HG02763 (cell line): ENCODE measurements at regions not wholly inside any gene's neighbourhood (a gene's known extent, or its start where the extent isn't known, plus 50 kb on each side); places are given as distances from the start of the nearest gene placed in this dataset.
"Not testable (repeated sequence)": the region's sequence is repeated elsewhere in the genome, so short reads cannot be mapped to it uniquely, and the experiment has no call there.

ENCODE experiments used
- ATAC-seq: cut with Tn5 transposase; IDR thresholded peaks from one replicate; pipeline ENCODE4 v1.9.1; 2021; ENCODE audit warnings: mild to moderate bottlenecking, moderate library complexity; ENCODE audit not compliant: unreplicated experiment

DNA sequence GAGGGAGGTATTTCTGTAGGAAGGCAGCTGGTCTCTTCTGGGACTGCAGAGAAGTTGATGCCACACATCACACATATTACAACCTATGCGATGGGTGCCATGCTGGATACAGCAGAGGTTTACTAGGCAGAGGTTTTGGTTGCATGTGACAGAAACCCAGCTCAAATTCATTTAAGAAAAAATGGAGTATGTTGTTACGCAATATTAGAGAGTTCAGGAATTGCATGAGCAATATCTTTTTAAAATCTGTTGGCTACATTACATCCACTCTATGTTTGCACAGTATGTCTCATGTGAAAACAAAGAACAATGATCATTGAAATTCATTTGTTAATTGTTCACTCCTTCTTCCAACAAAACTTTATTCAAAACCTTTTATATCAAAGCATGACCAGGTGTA, 425.2 kb downstream of the RWDD3 start:
- no peak for ATAC-seq

- no peak for ATAC-seq
Measured at GRCh38 chr1:95659588-95659987, 425.6 kb downstream of the RWDD3 start.

- no peak for ATAC-seq
Measured at GRCh38 chr1:95660736-95661135, 426.7 kb downstream of the RWDD3 start.

DNA sequence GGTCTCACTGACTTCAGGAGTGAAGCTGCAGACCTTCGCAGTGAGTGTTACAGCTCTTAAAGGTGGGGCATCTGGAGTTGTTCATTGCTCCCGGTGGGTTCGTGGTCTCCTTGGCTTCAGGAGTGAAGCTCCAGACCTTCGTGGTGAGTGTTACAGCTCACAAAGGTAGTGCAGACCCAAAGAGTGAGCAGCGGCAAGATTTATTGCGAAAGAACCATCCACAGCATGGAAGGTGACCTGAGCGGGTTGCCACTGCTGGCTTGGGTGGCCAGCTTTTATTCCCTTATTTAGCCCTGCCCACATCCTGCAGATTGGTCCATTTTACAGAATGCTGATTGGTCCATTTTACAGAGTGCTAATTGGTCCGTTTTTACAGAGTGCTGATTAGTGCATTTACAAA, 429.5 kb downstream of the RWDD3 start:
- not testable (repeated sequence) for ATAC-seq

DNA sequence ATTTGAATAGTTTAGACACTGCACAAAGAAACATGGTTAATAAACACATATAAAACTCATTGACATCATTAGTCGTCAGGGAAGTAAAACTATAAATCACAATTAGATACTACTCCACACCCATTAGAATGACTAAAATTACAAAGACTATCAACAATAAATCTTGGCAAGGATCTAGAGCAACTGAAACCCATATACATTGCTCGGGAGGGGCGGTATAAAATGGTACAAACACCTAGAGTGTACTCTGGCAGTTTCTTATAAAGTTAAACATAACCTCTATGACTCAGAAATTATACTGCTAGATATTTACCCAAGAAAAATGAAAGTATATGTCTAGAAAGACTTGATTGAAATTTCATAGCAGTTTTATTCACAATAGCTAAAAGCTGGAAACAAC, 434.2 kb downstream of the RWDD3 start:
- no peak for ATAC-seq

DNA sequence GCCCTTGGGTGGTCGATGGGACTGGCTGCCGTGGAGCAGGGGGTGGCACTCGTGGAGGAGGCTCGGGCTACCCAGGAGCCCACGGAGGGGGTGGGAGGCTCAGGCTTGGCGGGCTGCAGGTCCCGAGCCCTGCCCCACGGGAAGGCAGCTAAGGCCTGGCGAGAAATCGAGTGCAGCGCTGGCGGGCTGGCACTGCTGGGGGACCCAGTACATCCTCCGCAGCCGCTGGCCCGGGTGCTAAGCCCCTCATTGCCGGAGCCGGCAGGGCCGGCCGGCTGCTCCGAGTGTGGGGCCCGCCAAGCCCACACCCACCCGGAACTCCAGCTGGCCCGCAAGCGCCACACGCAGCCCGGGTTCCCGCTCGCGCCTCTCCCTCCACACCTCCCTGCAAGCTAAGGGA, 435.6 kb downstream of the RWDD3 start:
- ATAC-seq = not testable (repeated sequence)

DNA sequence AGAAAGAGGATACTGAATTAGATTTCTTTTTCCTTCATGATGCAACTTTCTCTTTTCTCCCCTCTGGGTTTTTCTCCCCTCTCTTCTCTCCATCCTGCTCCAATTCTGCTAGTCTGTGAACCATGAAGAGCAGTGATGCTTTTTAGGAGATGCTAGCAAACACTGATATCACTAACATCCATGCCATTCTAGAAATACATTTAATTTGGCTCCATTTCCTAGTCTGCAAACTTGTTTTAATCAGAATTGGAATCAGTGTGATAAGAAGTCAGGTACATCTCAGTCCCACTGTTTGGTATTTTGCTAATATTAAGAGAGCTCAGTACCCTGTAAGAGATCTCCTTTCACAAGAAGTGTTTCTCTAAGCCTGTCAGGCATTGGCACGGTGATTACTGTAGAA, 437.1 kb downstream of the RWDD3 start:
- no peak for ATAC-seq

DNA sequence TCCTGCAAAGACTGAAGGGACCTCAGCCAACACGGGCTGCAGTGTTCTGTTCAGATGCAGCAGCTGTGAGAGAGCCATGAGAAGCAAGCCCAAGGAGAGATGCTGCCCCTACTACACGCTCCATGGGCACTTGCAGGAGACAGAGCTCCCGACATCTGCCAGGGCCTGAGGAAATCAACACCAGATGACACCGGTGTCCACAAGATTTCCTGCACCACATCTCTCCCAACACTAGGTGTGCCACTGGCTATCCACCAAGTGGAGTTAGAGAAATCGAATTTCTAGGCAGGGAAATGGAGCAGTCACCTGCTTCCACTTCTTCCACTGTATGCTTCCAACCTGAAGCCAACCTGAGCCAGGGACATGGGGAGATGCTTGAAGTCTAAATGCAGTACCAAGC, 445.3 kb downstream of the RWDD3 start:
- ATAC-seq = no peak

GRCh38 chr1:95685081-95685480, 451.1 kb downstream of the RWDD3 start:
- no peak for ATAC-seq

DNA sequence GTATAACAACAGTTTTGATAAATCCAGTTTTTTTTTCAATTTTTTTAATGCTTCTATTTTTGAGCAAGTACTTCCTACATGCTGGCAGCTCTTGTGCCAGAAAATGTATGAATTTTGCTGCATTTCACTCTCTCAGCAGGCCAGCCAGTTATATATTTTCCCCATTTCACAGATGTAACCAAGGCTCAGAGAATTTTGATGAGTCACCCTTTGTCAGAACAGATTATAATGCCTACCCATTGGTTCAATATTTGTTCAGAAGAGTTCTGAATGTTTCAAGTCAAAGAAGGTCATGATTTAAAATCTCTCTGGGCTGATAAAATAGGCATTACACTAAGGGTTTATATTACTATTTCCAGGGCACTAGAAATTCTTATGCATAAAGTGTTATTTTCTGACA, 452.2 kb downstream of the RWDD3 start:
- ATAC-seq = no peak

DNA sequence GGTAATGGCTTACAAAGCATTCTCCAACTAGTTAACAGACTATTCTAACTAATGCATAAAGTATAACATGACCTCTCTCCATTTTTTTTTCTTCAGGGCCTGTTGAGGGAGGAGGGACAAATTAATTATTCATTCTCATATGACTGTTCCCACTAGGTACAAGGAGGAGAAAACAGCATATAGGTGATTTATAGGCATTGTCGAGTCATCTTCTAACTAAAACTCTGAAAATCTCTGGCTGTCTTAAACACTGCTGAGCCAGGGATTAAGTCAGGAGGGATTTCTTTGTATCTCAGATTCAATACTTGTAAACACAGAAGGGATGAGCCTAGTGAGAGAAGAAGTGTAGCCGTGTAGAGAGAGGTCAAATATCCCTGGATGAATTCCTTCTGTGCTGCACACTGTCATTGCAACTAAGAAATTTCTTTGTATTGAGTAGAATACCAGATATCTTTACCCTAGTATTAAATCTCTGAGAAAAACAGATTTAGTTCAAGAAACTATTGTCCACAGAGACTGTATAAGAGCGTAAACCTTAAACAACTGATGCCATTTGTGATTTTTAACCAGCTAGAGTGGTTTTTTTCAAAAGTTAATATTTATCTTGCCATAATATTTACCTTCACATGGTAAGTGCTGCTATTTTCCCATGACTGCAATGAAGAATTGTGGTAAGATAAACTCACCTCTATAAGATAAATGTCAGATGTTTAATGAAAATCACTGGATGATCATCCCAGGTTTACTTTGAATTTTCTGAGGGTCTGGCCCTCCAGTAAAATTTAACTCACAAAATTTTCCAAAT, 465.3 kb downstream of the RWDD3 start:
- no peak for ATAC-seq

DNA sequence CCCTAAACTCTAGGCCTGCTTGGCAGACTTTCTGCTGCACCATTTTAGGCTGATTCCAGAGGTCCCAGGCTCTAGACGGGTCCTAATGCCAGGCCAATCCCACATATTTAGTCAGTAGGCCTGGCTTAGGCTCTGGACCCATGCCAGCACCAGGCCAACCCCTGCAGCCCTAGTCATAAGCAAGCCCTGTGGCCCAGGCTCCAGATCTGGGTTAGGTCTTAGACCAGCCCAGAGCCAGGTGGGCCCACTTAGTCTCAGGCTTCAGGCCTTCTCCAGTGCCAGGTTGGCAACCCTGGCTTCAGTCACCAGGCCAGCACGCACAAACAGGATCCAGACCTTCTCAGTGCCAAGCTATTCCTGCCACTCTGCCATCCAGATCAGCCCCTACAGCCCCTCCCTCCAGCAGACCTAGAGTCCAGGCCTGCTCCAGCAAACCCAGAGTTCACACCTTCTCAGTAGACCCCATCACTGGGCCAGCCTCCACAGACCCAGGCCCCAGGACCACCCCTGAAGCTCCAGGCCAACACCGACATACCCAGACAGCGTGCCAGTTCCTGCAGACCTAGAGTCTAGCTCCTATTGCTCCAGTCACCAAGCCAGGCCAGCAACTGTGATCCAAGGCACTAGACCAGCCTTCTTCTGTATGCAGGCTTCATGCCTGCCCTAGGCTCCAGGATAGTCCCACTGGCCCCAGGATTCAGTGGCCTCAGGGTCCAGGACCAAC, 467.6 kb downstream of the RWDD3 start:
- no peak for ATAC-seq

GRCh38 chr1:95703046-95703445, 469.0 kb downstream of the RWDD3 start:
- no peak for ATAC-seq

DNA sequence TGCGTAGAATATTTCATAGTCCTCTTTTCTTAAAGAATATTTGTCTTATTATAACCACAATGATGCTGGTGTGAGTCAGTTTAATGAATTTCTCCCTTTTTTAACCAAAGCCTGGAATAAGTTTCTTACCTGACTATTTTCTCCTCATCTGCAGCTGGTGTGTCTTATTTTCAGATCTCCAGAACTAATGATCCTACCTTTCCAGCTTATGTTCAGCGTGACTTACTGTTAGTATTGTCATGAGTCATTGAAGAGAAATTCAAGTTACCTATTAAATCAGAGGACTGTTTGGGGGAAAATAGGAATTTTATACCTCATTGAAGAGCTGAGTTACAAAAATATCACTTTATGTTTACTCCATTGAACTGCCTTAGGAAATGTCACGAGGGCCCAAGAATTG, 482.1 kb downstream of the RWDD3 start:
- ATAC-seq = no peak

GRCh38 chr1:95716550-95716949, 482.5 kb downstream of the RWDD3 start:
- no peak for ATAC-seq

- ATAC-seq = no peak
Measured at GRCh38 chr1:95723346-95723745, 489.3 kb downstream of the RWDD3 start.

DNA sequence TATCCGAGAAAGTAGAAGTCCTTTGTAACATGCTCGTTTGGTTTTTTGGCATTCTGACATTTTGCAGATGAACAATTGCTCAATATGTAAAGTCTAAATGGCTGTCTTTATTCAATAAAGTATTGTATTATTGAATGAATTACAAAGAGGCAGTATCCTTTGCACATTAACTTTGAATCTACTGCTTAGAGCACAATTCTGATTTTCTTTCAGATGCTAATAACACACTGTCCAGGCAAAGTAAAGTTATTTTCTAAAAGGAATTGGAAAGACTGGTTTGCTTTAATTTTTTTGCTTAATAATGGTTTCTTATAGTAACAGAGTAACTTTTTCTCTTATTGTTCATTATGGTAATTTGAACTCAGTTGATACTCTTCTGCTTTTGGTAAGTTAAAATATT, 494.8 kb downstream of the RWDD3 start:
- ATAC-seq = no peak

- ATAC-seq = no peak
Measured at GRCh38 chr1:95730986-95731385, 497.0 kb downstream of the RWDD3 start.

DNA sequence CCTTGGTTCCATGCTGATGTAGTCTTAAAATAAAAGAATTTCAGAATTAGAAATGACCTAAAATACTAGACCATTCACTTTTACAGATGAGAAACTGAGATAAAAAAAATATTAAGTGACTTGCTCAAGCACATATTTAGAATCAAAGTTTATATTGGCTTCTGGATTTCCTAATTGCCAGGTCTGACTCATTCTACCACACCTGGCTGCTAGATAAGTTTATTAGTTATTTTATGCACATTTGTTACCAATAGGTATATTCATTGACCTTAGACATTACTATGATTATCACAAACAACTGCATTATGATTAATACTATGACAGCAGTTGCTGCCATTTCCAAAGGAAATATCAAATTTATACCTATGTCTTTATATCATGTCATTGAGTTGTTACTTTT, 497.5 kb downstream of the RWDD3 start:
- ATAC-seq = no peak

DNA sequence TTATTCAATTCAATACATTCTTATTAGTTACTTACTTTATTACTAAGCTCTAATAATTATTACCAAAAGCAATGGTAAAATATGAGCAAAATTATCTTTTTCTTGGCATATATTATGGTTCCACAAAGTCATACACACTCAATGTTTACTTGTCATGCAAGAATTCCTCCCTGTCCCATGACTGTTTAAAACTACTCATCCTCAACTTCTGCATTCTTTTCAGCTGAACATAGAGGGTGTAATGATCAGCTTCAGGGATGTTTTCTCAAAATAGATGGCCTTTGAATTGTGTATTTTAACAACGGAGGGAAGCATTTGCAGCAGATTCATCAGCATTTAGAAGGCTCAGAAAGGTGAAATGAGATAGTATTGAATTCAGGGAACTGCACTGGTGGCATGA, 499.0 kb downstream of the RWDD3 start:
- ATAC-seq = no peak

- ATAC-seq = no peak
Measured at GRCh38 chr1:95733671-95734070, 499.7 kb downstream of the RWDD3 start.

DNA sequence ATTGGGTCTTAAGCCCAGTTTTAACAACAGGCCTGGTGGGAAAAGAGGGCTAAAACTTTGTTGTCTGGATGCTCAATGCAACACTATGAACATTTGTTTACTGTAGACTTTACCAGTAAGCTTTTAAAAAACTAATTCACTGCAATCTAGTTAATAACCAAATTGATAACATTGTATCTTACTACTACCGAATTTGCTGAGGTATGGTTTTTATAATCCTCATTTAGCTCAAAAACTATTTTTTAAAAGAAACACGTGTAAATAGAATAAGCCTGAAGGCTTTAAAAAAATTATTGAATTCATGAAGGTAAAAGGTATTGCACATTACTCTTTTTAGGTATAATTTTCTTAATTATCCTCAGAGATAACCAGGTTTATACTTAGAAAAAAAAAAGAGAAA, 500.6 kb downstream of the RWDD3 start:
- no peak for ATAC-seq
